IMR-90 (cell line): ENCODE measurements at regions not wholly inside any gene's neighbourhood (a gene's known extent, or its start where the extent isn't known, plus 50 kb on each side); places are given as distances from the start of the nearest gene placed in this dataset.

Experiments
- CTCF ChIP-seq: conservative IDR thresholded peaks from 2 replicates; pipeline ENCODE4 v1.5.1; 2012; ENCODE audit warnings: mild to moderate bottlenecking, low read depth, low read length, improper control_type of control experiment
- MXI1 ChIP-seq: IDR thresholded peaks from 2 replicates; pipeline ENCODE4 v1.6.1; 2012; ENCODE audit warnings: low read depth, mild to moderate bottlenecking, low read length, moderate library complexity, borderline replicate concordance
- POLR2A ChIP-seq: IDR thresholded peaks from 2 replicates; pipeline ENCODE4 v1.6.1; 2012; ENCODE audit warnings: mild to moderate bottlenecking, low read depth, low read length
- SMC3 ChIP-seq: fragments of 150-350 bp; IDR thresholded peaks from 2 replicates; pipeline ENCODE4 v1.6.1; 2016; ENCODE audit warnings: low read depth, mild to moderate bottlenecking, antibody characterized with exemption, low read length, moderate library complexity

GRCh38 chr5:143708672-143709071 is 103.3 kb upstream of the HMHB1 start:
- no peak for TF ChIP-seq CTCF
- TF ChIP-seq POLR2A: no peak
- no peak for TF ChIP-seq MXI1
- no peak for TF ChIP-seq SMC3
